NCI-H2196 (cell line): ENCODE measurements at regions not wholly inside any gene's neighbourhood (a gene's known extent, or its start where the extent isn't known, plus 50 kb on each side); places are given as distances from the start of the nearest gene placed in this dataset.
"Not testable (repeated sequence)": the region's sequence is repeated elsewhere in the genome, so short reads cannot be mapped to it uniquely, and the experiment has no call there.

Experiments
- DNase-seq: peaks from one replicate; lab custom pipeline; 2025; ENCODE audit not compliant: unreplicated experiment; lab: John Stamatoyannopoulos, UW

DNA sequence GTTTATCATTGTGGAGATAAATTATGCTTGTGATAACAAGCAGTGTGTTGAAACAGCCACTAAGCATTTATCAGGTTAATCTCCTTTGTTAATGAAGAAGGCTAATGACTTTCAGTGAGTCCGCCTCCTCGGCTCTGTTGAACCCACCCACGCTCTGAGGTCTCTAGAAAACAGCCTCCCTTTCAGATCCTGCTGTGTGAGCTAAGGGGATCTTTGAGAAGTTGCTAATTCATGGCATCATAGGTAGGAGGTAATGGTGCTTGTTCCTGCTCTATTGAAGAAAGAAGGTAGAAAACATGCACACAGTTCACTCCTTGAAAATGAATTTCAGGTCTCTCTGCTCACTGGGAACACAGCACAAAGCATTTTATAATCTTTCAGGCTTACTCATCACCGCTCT is 483.9 kb downstream of the AACS start:
- DNase-seq: no peak

DNA sequence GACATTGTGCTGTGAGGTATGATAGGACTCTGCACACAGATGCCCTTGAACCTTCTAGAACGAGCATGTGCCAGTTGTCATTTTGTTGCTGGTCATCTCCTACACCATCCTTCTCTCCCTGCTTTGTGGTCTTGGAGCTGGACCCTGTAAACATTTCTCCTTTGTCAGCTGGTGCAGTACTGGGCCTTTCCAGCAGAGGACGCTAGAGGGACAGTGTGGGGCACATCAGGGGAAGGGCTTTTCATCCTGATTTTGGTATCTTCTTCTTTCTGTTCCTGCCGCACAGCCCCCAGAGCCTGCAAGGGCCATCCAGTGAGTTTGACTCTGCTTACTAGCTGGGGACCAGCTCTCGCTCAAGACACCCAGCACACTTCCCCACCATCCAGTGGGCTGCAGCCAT is 484.6 kb downstream of the AACS start:
- no peak for DNase-seq

DNA sequence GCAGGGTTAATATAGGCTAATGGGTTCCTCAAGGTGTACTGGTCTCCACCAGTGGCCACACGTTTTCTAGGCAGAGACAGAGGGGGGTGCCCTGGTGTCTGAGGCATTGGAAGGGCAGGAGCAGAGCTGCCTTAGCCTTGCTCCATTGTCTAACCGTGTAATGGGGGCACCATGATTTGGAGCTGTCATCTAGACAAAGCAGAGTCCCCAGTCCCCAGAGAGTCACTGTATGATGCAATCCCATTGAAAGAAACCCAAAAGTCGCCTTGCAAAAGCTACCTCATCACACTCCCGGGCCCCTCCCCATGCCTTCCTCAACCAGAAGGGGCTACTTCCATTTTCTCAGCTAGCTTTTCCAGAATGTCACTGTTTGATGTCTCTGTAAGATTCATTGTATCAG is 487.1 kb downstream of the AACS start:
- no peak for DNase-seq

DNA sequence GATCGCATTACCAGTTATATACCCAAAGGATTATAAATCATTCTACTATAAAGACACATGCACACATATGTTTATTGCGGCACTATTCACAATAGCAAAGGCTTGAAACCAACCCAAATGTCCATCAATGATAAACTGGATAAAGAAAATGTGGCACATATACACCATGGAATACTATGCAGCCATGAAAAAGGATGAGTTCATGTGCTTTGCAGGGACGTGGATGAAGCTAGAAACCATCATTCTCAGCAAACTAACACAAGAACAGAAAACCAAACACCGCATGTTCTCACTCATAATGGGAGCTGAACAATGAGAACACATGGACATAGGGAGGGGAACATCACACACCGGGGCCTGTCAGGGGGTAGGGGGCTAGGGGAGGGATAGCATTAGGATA is 495.8 kb downstream of the AACS start:
- DNase-seq: not testable (repeated sequence)

DNA sequence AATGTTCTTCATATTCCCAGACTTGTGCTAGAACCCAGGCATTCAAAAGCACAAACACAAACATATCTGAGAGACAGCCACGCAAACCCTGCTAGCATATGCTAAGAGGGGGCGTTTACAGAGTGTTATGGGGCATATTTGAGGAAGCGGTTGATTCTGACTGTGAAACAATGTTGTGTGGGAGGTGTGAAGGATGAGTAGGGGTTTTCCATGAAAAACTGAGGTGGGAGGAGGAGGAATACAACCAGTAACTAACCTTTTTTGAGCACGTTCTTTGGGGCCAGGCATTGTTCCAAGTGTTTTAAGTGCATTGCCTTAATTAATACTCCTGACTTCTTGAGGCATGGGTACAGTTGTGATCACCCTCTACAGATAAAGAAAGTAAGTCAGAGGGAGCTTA is 499.5 kb downstream of the AACS start:
- DNase-seq: no peak

DNA sequence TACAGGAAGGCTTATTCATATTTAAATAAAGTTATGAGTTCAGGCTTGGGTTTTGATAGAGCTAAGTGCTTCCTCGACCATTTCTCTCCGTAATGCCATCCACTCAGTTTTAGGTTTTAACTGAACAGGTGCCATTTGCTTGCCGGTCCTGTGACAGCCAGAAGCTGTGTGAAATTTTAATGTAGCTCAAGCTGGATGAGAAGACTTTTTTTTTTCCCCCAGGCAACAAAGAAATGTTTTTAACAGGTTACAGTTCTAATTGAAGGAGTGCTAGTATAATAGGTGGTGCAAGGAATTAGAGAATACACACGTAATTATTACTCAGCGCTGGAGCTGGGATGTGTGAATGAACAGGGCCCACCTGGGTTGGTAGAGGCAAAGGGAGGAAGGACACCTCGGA is 502.3 kb downstream of the AACS start:
- DNase-seq: no peak

DNA sequence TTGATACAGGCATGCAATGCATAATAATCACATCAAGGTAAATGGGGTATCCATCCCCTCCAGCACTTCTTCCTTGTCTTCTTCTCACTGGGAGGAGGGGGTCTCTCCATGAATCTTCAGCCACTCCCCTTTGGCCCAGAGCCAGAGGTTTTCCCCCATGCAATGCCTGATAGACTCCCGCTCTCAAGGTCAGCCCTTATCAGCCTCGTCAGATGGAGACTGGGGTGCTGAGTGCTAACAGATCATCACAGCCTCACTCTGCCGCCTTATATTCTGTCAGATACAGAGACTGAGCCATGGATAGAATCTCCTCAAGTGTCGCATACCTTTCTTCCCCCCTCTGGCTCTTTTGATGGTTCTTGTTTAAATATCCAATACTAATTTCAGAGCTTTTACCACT is 503.1 kb downstream of the AACS start:
- no peak for DNase-seq

DNA sequence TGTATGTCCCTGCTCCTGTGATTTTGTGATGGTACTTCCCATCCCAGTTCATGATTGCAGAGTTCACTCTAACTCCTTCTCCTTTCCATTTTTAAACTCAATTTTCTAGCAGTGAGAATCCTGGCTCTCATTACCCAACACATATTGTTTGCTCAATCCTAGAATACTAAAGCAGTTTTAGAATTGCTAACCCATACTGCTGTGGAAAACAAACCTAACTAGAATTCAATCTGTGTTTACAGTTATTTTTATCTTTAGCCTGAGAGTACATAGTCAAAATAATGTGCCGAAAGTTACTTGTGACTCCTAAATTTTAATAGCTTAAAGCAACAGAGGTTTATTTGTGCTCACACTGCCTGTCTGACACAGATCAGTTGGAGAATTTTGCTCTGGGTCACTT is 508.0 kb downstream of the AACS start:
- DNase-seq: no peak

DNA sequence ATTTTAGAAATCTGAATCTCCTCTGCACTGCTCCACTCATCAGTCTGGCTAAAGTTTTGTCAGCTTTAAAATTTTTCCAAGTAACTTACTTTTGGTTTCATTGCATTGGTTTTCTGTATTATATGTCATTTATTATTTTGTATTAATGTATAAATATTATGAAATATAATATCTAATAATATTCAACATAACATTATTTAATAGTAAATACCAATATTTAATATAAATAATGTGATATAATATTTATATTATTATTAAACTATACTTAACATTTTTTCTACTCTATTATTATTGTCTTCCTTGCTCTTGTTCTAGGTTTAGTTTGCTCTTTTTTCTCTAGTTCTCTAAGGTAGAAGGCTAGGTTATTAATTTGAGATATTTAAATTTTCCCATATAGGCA is 512.1 kb downstream of the AACS start:
- no peak for DNase-seq

DNA sequence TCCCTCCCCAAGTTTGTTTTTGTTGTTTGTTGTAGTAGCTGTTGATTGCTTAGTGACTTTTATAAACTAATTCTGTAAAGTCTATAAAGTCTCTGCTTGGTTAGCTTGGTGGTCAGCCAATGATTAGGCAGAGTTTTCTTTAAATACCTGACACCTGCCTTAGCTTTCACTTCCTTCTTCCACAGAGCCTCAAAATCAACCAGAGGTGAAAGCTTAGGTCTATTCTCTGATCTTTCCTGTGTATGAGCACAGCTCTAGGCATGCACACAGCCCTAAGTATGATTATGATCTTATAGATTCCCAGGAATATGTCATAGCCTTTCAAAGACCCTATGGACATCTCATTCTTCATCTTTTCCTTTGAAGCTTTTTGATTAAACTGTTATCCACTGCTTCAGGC is 514.7 kb downstream of the AACS start:
- DNase-seq: no peak

DNA sequence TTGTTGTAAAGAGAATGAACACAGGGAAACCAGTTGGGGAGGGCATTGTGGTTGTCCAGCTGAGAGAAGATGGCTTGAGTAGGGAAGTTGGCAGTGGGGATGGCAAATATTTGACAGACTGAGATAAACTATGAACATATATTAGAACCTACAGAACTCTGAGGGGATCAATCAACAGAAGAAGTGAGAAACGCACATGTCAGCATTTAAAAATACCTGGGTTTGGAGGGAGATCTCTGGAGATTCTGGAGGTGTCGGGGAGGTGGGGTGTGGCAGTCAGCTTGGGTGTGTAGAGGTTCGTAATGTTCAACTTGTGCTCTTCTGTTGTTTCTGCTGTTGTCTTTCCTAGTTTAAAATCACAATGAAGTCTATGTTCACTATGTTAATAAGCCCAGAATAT is 517.8 kb downstream of the AACS start:
- DNase-seq: no peak

DNA sequence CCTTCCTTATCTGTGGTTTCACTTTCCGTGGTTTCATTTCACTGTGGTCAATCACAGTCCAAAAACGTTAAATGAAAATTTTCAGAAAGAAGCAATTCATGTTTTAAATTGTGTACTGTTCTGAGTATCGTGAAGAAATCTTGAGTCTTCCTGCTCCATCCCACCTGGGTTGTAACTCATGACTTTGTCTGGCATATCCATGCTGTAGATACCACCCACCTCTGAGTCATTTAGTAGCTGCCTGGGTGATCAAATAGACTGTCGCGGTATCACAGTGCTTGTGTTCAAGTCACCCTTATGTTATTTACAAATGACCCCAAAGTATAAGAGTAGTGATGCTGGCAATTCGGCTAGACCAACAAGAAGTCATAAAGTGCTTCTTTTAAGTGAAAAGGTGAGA is 521.2 kb downstream of the AACS start:
- DNase-seq: no peak

DNA sequence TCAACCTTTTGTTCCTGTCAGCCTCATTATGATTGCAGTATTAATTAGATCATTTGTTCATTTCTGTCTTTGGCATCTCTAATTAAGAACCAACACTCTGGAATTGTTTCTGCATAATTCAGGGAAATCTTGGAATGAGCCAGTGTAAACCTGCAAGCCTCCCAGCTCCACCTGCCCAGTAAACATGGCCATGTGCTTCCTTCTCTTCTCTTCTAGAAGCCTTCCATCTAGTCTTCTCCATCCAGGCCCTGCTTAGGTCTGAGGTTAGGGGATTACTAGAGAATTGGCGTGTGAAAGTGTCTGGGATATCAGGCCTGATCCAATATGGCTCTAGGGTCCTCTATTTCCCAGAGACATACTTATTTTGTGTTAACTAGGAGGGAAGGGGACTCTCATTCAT is 528.0 kb downstream of the AACS start:
- DNase-seq: no peak

DNA sequence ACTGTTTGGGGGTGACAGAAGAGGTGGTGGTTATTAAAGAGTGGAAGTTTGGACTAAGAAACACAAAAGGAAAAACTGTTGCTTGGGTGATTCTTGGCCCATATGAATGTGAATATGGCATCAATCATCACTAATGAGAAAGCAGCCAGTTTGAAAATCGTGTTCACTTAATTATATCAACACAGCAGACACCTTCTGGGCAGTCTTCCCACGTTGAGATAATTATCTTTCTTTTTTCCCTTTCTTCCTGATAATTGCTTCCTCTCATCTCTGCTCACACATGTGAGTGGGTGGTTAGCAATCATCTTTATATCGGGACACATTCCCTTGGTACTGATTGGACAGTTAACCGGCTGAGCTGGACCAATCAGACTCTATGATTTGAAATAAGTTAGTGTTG is 539.7 kb downstream of the AACS start:
- no peak for DNase-seq

DNA sequence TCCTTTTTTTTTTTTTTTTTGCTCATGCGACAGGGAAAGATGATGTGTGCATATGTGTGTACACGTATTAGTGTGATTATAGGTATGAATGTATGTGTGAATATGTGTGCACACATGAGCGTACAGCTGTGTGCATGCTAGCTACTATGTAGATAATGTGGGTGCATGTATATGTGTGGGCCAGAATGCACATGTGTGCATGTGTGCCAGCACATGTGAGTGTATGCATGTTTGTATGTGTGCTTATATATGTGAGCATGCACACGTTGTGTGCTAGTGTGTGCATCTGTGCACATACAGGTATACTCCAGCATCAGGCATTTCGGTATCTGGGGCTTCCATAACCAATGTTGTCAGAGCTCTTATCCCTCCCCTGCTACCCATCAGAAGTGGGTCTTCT is 541.1 kb downstream of the AACS start:
- DNase-seq: no peak

DNA sequence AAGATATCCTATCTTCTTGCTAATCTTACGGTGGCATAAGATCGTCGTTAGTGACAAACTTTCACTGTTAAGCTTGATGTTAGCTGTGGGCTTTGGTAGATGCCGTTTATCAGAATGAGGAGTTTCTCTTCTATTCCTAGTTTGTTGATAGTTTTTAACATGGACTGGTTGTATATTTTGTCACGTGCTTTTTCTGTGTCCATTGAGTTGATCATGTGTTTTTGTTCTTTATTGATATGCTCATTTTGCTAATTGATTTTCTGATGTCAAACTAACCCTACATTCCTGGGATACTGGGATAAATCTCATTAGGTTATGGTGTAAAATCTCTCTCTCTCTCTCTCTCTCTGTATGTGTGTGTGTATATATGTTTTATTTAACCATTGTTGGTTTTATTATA is 545.1 kb downstream of the AACS start:
- no peak for DNase-seq

DNA sequence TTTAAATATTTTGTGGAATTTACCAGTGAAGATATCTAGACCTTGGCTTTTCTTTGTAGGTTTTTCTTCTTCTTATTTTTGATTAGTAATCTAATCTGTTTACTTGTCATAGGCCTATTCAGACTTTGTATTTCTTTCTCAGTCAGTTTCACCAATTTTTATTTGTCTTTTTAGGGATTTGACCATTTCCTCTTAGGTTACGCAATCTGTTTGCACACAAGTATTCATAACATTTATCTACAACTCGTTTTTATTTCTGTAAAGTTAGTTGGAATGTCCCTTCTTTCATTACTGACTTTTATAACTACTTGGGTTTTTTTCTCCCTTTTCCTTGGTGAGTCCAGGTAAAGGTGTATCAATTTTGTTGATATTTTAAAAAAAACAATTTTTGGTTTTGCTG is 545.7 kb downstream of the AACS start:
- DNase-seq: no peak

DNA sequence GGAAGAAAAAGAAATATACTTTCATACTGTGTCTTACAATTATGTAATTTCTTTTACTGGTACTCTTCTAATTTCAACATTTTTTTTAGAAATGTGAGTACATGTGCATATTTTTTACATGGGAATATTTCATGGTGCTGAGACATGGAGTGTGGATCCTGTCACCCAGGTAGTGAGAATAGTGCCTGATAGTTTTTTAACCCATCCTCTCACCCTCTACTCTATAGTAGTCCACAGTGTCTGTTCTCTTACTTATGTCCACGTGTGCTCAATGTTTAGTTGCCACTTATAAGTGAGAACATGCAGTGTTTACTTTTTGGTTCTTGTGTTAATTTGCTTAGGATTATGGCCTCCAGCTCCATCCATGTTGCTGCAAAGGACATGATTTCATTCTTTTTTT is 548.8 kb downstream of the AACS start:
- DNase-seq: no peak

DNA sequence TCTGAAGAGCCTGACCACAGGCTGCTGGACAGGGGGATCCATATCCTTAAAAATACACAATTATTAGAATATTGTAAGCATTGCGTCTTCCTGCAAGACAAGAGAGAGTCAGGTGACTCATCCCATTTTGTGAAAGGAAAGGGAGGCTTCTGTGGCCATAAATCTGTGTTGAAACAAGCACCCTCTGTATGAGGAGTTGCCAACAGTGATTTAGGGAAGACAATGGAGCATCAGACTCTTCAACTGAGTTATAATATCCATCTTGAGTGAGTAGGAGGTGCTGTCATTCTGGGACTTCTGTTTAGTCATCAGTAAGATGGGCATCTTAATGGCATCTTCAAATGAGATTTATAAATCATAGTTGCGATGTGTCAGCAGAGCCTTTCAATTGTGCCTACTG is 554.5 kb downstream of the AACS start:
- DNase-seq: no peak

DNA sequence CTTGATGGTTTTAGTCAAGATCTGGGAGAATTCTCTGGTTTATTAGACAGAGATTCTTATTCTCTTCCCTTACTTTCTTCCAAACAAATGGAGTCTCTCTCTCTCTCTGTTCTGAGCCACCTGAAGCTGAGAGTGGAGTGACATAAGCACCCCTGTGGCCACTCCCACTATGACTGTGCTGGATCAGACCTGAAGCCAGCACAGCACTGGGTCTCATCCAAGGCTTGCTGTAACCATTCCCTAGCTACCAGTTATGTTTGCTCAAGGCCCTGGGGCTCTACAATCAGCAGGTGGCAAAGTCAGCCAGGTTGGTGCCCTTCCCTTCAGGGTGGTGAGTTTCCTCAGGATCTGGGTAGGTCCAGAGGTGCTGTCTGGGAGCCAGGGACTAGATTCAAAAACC is 568.5 kb downstream of the AACS start:
- no peak for DNase-seq

DNA sequence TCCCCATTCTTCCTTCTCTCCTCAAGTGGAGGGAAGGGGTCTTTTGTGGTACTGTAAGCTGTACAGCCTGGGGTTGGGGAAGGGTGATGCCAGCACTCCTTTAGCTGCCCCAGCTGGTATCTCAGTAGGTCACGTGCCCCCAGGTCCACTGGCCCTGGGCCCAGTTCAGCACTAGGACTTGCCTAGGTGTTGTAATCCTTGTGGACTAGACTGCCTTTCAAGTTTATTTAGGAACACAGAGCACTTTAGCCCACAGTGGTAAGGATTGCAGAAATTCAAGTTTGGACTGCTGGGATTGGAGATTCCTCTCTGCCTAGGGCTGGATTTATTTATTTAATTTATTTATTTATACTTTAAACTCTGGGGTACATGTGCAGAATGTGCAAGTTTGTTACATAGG is 569.6 kb downstream of the AACS start:
- DNase-seq: no peak

DNA sequence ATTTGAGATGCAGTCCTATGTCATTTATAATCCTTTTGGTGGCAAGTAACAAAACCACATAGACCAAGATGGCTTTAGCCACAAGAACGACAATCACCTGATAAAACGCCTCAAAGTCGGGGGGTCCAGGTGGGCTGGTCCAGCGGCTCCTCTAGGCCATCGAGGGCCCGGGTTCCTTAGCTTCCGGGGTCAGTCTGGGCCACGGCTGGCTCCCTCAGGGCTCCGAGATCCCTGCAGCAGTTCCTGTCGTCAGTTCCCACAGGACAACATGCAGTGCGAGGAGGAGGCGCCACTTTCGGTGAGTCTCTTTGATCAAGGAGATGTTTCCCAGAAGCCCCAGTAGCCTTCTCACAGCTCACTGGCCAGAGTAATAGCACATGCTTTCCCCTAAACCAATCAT is 574.6 kb downstream of the AACS start:
- no peak for DNase-seq

DNA sequence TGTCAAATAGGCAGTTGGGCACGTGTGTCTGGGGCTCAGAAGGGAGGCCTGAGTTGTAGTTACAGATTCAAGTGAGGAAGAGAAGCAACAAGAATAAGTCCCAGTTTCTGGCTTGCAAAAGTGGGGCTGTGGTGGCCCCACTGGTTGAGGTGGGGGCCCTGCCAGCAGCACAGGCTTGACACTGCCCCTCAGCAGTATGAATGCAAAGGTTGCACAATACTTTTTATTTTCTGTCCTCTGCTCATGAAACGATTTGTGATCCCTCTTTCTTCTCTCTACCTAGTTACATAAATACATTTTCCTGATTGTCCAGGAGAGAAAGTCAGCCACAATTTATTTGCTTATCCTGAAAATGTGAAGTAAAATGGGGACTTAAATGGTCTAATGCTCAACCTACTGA is 577.8 kb downstream of the AACS start:
- no peak for DNase-seq

DNA sequence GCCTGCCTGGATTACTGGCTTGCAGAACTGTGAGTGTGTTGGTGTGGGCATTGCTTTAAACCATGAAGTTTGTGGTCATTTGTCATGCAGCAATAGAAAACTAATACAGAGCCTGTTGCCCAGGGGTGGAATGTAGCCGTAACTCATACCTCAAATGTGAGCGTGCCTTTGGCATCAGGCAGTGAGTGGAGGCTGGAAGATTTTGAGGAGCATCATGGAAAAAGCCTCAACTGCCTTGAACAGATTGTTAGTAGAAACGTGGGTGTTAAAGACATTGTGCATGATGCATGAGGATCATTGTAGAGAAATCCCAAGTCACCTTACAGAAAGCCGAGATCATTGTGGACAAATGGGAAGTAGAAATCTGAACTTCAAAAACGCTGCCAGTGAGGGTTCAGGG is 580.5 kb downstream of the AACS start:
- DNase-seq: no peak
